Right lobe of liver (tissue), 4 donors: ENCODE measurements at regions not wholly inside any gene's neighbourhood (a gene's known extent, or its start where the extent isn't known, plus 50 kb on each side); places are given as distances from the start of the nearest gene placed in this dataset.

Experiments used
- POLR2A ChIP-seq: fragments of 450-650 bp; IDR thresholded peaks from one replicate; pipeline ENCODE4 v1.6.1; 2017; ENCODE audit warnings: antibody characterized with exemption, mild to moderate bottlenecking
- TF ChIP-seq, protein P1 (sequence below), 4 donors: fragments of 200-600 bp in 3 of 4; fragments of 450-650 bp in 1 of 4; IDR thresholded peaks; one replicate each; pipeline versions ENCODE4 v1.5.1 to v1.8.0; 2016 to 2022; ENCODE audit warnings: antibody characterized with exemption in 4 of 4, mild to moderate bottlenecking in 2 of 4
- donor health status: DM: no; HTN: no; CAD: no.
- donor health status: DM: no; HTN: no; CAD: no.
- donor health status: DM: no; HTN: yes; CAD: no.

DNA sequence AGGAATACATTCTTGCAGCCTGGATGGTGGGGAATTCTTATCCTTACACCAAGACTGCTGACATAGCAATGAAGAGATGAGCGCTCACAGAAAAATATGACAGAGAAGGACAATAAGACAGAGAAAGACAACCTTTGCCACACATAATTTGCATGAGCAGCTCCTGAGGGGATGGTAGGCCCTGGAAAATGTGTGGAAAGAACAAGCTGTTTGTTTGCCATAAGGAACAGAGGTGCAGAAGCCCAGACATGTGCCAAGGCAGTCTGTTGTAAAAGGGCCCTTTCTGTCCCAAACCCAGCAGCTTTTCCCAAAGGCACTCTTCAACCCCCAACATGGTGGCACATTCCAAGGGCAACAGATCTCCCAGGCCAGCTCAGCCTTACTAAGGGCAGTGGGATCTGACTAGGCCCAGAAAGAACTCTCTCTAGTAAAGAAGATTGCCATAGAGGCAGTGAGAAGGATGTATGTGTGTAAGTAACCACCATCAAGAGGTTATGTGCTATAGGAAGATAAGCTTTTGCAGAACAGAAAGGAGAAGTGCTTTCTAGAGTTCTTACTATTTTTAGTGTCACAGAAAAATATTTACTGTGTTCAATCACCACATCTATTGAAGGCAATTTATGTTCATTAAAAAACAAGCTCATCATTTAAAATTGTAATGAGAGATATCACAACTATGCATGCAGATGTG is 287.0 kb upstream of the RASGEF1B start:
- TF ChIP-seq, protein P1, sequence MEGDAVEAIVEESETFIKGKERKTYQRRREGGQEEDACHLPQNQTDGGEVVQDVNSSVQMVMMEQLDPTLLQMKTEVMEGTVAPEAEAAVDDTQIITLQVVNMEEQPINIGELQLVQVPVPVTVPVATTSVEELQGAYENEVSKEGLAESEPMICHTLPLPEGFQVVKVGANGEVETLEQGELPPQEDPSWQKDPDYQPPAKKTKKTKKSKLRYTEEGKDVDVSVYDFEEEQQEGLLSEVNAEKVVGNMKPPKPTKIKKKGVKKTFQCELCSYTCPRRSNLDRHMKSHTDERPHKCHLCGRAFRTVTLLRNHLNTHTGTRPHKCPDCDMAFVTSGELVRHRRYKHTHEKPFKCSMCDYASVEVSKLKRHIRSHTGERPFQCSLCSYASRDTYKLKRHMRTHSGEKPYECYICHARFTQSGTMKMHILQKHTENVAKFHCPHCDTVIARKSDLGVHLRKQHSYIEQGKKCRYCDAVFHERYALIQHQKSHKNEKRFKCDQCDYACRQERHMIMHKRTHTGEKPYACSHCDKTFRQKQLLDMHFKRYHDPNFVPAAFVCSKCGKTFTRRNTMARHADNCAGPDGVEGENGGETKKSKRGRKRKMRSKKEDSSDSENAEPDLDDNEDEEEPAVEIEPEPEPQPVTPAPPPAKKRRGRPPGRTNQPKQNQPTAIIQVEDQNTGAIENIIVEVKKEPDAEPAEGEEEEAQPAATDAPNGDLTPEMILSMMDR (IDR thresholded peaks at IDR 0.05), result no peak
- TF ChIP-seq POLR2A, result no peak
